ENCODE measurements at regions not wholly inside any gene's neighbourhood (a gene's known extent, or its start where the extent isn't known, plus 50 kb on each side); places are given as distances from the start of the nearest gene placed in this dataset.

GRCh38 chr9:1461812-1462211, 411.7 kb downstream of the DMRT2 start:
- no peak for TF ChIP-seq CTCF (IDR thresholded peaks at IDR 0.05; ENCODE audit: control insufficient read depth, extremely low read depth, insufficient read depth)
- H3K4me3 ChIP-seq (ENCODE audit: low read depth, low read length), result no peak overlapping the region
- DNase-seq (ENCODE audit: low read depth), result no peak

GRCh38 chr9:1462626-1463308, 412.6 kb downstream of the DMRT2 start:
- no peak overlapping the region for H3K4me3 ChIP-seq (ENCODE audit: low read depth, low read length)
- TF ChIP-seq CTCF (IDR thresholded peaks at IDR 0.05; ENCODE audit: control insufficient read depth, extremely low read depth, insufficient read depth), result no peak
- peak; percentile 37 for DNase-seq (ENCODE audit: low read depth)

GRCh38 chr9:1469996-1470395, 419.8 kb downstream of the DMRT2 start:
- no peak overlapping the region for H3K4me3 ChIP-seq (ENCODE audit: low read depth, low read length)
- DNase-seq (ENCODE audit: low read depth), result no peak
- TF ChIP-seq CTCF (IDR thresholded peaks at IDR 0.05; ENCODE audit: control insufficient read depth, extremely low read depth, insufficient read depth), result no peak

- no peak overlapping the region for H3K4me3 ChIP-seq (ENCODE audit: low read depth, low read length)
- no peak for TF ChIP-seq CTCF (IDR thresholded peaks at IDR 0.05; ENCODE audit: control insufficient read depth, extremely low read depth, insufficient read depth)
- DNase-seq (ENCODE audit: low read depth), result no peak
Observed at GRCh38 chr9:1473956-1474634, 423.9 kb downstream of the DMRT2 start.

GRCh38 chr9:1474671-1475070, 424.5 kb downstream of the DMRT2 start:
- no peak for DNase-seq (ENCODE audit: low read depth)
- TF ChIP-seq CTCF (IDR thresholded peaks at IDR 0.05; ENCODE audit: control insufficient read depth, extremely low read depth, insufficient read depth), result no peak
- no peak overlapping the region for H3K4me3 ChIP-seq (ENCODE audit: low read depth, low read length)

GRCh38 chr9:1490341-1491232, 440.4 kb downstream of the DMRT2 start:
- H3K4me3 ChIP-seq (ENCODE audit: low read depth, low read length), result no peak overlapping the region
- TF ChIP-seq CTCF (IDR thresholded peaks at IDR 0.05; ENCODE audit: control insufficient read depth, extremely low read depth, insufficient read depth), result no peak
- no peak for DNase-seq (ENCODE audit: low read depth)
